ENCODE measurements at regions not wholly inside any gene's neighbourhood (a gene's known extent, or its start where the extent isn't known, plus 50 kb on each side); places are given as distances from the start of the nearest gene placed in this dataset.
A peak's percentile ranks its signal among the peaks of the same experiment; 100 is the strongest.

DNA sequence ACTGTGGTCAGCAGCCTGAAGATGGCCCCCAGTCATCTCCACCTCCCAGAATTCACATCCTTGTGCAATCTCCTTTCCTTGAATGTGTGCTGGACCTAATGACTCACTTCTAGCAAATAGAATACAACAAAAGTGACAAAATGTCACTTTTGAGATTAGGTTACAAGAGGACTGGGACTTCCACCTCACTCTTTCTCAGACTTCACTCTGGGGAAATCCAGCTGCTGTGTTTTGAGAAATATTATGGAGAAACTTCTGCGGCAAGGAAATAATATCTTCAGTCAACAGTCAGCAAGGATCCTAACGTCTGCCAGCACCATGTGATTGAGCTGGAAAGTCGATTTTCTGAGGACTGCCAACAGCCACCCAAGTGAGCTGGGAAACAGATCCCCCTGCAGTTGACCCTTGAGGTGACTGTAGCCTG lies 70.5 kb upstream of the GADD45A start:
- DNase-seq (ENCODE audit: low spot score) = no peak

DNA sequence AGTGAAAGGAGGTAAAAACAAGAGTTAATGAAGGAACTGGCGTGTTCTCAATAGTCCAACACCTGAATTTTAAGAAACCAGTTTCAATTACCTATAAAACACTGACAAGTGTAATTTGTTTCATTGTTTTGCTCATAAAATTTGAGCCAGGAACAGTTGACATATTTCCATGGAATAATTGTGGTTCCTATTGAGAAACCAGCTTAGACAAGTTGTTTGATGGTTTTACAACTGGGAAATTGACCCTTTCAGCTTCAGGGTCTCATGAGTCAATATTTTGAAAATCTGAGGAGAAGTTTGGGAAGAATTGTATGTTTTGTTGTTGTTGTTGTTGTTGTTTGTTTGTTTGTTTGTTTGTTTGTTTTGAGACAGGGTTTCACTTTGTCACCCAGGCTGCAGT lies 69.1 kb upstream of the GADD45A start:
- DNase-seq (ENCODE audit: low spot score) = no peak

- DNase-seq (ENCODE audit: low spot score) = no peak
Measured at GRCh38 chr1:67616394-67616985, 68.5 kb upstream of the GADD45A start.

DNA sequence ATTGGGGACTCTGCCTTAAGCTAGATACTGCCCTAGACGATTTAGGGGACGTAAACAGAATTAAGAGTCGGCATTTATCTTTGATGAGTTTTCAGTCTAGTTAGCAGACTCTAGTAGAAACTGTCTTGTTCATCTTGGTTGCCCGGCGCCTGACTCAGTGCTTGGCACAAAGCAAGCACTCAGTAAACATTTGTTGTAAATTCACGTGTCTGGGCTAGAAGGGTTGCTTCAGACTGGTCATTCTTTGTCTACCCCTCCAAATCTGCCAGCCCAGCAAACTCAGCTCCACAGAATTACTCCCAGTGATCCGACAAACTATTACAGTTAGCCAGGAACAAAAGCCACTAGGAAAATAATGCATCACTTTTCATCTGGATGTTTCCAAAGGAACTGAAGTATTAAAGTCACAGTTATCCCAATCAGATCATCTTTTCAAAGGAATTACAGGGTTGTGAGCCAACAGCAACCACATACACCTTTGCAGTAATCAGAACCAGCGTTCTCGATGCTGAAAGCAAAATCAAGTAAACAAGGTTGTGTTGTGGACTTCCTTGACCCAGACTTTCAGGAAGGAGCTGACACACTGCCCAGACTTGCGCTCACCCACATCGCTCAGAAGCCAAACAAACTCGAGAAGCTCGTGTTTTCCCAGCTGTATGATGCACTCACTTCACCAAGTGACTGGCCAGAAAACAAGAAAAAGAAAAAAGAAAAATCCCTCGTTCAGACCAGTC lies 66.5 kb upstream of the GADD45A start:
- DNase-seq (ENCODE audit: low spot score) = peak; percentile 72

- peak; percentile 67 for DNase-seq (ENCODE audit: low spot score)
Measured at GRCh38 chr1:67619080-67619479, 65.9 kb upstream of the GADD45A start.

DNA sequence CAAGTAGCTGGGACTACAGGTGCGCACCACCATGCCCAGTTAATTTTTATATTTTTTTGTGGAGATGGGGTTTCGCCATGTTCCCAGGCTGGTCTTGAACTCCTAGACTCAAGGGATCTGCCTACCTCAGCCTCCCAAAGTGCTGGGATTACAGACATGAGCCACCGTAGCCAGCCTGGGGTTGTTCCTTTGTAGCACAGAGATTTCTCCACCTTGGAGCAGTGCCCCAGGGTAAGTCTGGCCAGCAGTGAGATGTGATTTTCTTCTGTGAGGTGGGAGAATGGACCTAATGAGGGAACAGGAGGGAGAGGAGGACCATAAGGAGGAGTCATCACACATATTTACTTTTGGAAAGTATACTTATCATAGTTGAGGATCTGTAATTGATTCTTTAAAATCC lies 61.1 kb upstream of the GADD45A start:
- no peak for DNase-seq (ENCODE audit: low spot score)

DNA sequence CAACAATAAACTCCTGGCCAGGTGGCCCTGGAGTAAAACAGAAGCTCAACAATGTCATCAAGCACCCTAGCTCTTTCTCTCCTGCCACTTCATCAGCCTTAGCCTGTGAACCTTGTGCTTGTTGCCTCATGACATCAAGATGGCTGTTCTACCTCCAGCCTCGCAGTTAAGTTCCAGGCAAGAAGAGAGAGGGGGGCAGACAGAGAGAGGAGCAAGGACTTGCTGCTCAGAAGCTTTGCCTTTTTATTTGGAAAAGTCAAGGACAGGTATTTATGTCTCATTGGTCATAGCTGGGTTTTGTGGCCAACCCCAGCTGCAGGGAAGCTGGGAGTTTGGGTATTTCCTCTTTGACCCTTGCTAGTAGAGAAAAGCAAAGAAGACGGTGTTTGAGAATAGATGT lies 60.3 kb upstream of the GADD45A start:
- no peak for DNase-seq (ENCODE audit: low spot score)

DNA sequence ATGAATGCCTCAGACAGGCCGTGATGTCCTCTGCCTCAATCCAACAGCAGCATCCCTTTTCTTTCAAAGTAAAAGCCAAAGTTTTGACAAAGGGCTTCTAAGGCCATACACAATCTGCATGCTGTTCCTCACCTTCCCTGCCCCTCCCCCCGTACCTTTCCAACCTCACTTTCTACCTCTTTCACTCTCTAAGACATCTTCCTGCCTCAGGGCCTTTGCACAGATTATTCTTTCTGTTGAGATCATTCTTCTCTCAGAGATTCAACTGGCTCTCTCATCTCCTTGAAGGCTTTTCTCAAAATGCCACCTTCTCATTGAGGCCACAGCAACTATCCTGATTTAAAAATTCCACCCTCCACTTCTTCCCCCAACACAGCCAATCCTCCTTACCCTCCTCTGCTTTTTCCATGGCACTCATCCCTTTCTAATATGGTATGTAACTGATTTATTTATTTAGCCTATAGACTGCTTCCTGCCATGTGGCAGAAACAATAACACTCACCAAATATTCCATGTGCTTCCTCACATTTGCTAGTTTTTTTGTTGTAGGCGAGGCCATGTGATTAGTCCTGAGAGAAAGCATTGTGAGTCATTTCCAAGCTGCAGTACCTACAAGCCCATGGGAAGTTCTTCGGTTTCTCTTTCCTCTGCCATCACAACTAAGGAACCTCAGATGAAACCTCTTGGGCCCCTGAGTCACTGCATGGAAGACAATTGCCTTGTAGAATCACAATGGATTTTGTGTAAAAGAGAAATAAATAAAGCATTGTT lies 58.7 kb upstream of the GADD45A start:
- no peak for DNase-seq (ENCODE audit: low spot score)

- no peak for DNase-seq (ENCODE audit: low spot score)
Measured at GRCh38 chr1:67626861-67627235, 58.2 kb upstream of the GADD45A start.

DNA sequence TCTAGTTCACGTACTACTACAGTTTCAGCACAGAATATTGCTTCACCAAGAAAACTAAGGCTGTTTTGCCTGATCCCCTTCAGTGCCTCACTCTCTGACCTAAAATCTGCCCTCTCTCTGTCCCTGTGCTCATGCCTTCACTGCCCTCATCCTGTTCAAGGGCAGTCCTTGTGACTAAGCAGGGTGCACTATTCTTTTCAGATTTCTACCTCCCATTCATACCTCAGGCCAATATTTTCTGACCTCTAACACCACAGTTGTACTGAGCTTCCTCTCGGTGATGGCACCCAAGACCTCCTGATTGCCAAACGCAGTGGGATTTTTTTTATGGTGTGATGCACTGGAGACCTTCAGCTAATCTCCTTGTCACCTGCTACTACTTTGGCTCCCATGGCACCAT lies 57.7 kb upstream of the GADD45A start:
- no peak for DNase-seq (ENCODE audit: low spot score)

- DNase-seq (ENCODE audit: low spot score) = no peak
Measured at GRCh38 chr1:67627906-67628305, 57.1 kb upstream of the GADD45A start.

DNA sequence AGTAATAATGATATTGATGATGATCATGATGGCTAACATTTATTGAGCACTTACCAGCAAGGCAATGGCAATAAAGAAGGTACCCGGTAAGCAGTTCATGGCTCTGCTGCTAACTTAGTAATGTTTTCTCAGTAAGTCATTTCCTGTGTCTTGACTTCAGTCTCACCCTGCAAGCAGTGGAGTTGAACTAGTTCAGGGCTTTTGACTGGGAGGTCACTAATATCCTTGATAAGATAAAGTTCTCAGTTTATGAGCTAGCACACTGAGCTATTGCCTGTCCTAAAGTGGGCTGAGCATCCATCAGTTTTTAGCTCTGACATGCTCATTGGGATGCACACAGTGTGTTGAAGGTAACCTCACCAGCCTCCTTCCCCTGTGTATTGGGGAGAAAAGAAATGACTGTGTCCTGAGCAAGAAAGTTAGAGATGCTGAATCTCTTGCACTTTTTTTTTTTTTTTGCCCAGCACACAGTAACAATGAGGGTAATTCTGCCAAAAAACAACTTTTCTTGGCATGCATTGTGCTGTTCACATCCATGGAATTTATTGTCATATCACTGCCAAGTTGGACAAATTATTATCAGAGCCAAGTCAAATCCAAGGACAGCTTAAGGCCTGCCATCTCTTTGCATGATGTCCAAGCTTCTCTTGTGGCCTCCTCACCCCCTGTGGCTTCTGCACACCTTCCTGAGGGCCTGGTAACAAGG lies 55.5 kb upstream of the GADD45A start:
- DNase-seq (ENCODE audit: low spot score) = peak; percentile 23

GRCh38 chr1:67630438-67631045 lies 54.5 kb upstream of the GADD45A start:
- DNase-seq (ENCODE audit: low spot score) = no peak

- DNase-seq (ENCODE audit: low spot score) = no peak
Measured at GRCh38 chr1:67632356-67632755, 52.6 kb upstream of the GADD45A start.

DNA sequence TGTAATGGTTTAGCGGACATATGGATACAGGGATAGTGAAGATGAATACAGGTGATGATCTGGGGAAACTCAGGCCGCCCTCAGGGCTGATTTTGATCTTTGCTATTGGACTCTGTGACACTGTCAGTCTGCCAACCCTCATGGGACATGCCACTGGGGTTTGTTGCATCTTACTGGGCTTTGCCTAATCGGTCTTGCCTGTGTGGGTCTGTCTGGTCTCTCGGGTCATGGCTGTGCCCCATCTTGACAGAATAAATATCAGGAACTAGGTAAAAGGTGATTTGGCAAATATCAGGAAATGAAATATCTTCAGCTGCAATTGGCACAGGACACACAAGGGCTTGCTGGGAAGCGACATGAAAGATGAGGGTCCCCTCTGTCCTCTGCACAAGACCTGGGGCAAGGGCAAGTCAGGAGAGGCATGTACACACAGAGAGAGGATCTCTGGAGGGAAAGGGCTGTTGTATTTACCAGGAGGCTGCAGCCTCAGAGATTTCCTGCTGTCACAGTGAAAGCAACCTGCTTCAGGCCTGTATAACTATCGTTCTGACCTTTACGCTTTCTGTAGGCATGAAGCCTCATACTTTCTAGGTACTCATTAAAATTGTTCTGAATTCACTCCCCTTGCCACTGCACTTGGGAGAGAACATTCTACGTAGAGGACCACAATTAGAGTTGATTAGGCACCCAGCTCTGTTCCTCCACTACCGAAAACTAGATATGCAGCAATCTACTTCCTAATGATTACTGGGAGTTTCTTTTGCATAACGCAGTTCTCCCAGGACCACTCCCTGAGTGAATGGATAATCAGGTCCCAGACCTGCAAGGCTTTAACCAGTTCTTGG lies 52.0 kb upstream of the GADD45A start:
- DNase-seq (ENCODE audit: low spot score) = no peak

DNA sequence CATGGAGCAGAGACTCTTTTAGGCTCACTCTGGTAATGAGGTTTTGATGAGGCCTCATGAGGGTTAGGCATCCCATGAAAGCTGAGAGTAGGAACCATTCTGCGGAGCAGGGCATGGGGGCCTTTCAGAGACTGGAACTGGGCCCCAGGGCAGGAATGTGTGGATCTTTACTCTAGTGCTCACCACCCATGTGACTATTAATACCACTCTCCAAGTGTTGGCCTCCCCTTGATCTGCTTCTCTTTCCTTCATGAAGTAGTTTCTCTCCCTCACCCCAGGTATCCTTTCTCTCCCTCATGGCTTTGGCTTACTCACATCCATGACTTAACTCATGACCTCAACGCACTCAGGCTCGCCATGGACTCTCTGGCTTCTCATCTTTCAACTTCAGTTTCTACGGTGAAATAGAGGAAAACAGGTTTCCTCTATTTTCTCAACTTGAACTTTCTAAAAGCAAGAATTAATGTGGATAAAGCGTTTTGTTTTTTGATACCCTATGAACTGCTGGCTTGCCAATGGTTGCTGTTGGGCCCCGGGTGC lies 50.5 kb upstream of the GADD45A start:
- no peak for DNase-seq (ENCODE audit: low spot score)

GRCh38 chr1:67635055-67635809 lies 49.8 kb upstream of the GADD45A start:
- no peak for DNase-seq (ENCODE audit: low spot score)

All from umbilical cord (tissue), 1 donor.